GM10266 (cell line): ENCODE measurements at regions not wholly inside any gene's neighbourhood (a gene's known extent, or its start where the extent isn't known, plus 50 kb on each side); places are given as distances from the start of the nearest gene placed in this dataset.
"Not testable (repeated sequence)": the region's sequence is repeated elsewhere in the genome, so short reads cannot be mapped to it uniquely, and the experiment has no call there.

Experiments used
- DNase-seq: peaks from one replicate; pipeline ENCODE4 v3.0.0; 2012; ENCODE audit errors: extremely low spot score
- CTCF ChIP-seq: IDR thresholded peaks from 2 replicates; pipeline ENCODE4 v1.5.1; 2012; ENCODE audit warnings: mild to moderate bottlenecking, low read depth; ENCODE audit not compliant: control insufficient read depth, insufficient read depth; ENCODE audit errors: missing control alignments

GRCh38 chr3:137325934-137326333 is 368.2 kb downstream of the IL20RB start:
- no peak for TF ChIP-seq CTCF
- no peak for DNase-seq

GRCh38 chr3:137329594-137329993 is 371.8 kb downstream of the IL20RB start:
- TF ChIP-seq CTCF: no peak
- no peak for DNase-seq

- no peak for DNase-seq
- TF ChIP-seq CTCF: no peak
Measured at GRCh38 chr3:137330246-137330645, 372.5 kb downstream of the IL20RB start.

DNA sequence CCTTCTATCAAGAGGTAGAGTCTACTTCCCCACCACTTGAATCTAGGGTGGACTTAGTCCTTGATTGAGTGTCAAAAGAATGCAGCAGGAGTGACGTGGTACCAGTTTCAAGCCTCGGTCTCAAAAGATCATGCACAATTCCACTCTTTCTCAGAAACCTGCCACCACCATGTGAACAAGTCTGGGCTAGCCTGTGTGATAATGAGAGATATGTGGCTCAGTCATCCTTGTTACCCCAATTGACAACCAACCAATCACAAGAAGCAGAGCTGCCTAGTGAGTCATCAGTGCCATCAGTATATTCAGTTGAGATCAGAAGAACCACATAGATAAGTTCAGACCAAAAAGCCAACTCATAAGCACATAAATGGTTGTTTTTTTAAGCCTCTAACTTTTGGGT is 374.5 kb downstream of the IL20RB start:
- no peak for TF ChIP-seq CTCF

GRCh38 chr3:137335478-137335877 is 377.7 kb downstream of the IL20RB start:
- TF ChIP-seq CTCF: no peak
- no peak for DNase-seq

More for the DNA sequence above, 374.5 kb downstream of the IL20RB start:
- no peak for DNase-seq

DNA sequence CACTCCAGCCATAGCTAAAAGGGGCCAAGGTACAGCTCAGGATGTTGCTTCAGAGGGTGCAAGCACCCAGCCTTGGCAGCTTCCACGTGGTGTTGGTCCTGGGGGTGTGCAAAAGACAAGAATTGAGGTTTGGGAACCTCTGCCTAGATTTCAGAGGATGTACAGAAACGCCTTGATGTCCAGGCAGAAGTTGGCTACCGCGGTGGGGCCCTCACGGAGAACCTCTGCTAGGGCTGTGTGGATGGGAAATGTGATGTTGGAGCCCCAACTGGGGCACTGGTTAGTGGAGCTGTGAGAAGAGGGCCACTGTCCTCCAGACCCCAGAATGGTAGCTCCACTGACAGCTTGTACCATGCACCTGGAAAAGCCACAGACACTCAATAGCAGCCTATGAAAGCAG is 380.6 kb downstream of the IL20RB start:
- not testable (repeated sequence) for DNase-seq

DNA sequence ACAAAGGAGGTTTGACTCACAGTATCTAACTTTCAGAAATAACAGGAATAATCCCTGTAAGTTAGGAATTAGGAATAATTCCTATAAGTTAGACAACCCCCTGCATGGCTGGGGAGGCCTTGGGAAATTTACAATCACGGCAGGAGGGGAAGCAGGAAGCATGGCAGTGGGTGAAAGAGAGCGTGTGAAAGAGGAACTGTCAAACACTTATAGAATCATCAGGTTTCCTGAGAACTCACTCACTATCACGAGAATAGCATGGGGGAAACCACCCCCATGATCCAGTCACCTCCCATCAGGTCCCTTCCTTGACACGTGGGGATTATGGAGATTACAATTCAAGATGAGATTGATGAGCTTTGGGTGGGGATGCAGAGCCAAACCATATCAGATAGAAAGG is 385.5 kb downstream of the IL20RB start:
- no peak for TF ChIP-seq CTCF
- DNase-seq: no peak

GRCh38 chr3:137347132-137347531 is 389.3 kb downstream of the IL20RB start:
- TF ChIP-seq CTCF: no peak
- no peak for DNase-seq
